ENCODE measurements at regions not wholly inside any gene's neighbourhood (a gene's known extent, or its start where the extent isn't known, plus 50 kb on each side); places are given as distances from the start of the nearest gene placed in this dataset.

DNA sequence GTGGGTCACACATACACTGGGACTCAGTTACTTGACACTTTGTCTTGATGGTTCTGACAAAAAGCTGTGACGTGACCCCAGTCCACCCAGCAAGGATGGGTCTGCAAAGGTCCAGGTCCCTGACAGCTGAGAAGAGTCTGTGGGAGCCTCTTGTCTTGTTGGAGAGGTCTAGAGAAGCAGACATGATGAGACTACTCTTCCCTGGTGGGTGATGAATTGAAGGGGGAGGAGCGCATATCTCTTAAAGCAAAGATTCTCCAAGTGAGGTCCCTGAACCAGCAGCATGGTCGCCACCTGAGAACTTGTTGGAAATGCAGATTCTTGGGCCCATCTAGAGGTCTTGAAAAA lies 78.5 kb upstream of the MEDAG start:
- POLR2A ChIA-PET (ENCODE audit: low non-redundant PET): no interaction called here
- Histone ChIP-seq H3K4me1 (ENCODE audit: insufficient read depth, low read length, poor library complexity, severe bottlenecking) (no peaks in the 10 kb centered on the region), H3K9me3 (ENCODE audit: low read depth, low read length, poor library complexity, severe bottlenecking) (no peaks in the 10 kb centered on the region), H3K27me3 (replicated peaks; ENCODE audit: insufficient read depth, low read depth, low read length, poor library complexity) (no peaks in the 10 kb centered on the region), H3K4me3 (ENCODE audit: low read depth, low read length, poor library complexity, severe bottlenecking) (no peak overlapping the region), H3K36me3 (ENCODE audit: insufficient read depth, low read length, poor library complexity, severe bottlenecking) (no peaks in the 10 kb centered on the region), H3K27ac (ENCODE audit: low read depth, low read length, poor library complexity, severe bottlenecking) (no peak overlapping the region)
- intact Hi-C loops (cut with micrococcal nuclease; ENCODE audit: unreplicated experiment): no loop called here
- CTCF ChIA-PET: no interaction called here
- BruUV-seq (replicated peaks): no TSS peak
- DNase-seq (ENCODE audit: low spot score): no peak
- no peak for TF ChIP-seq EZH2 (IDR thresholded peaks at IDR 0.05; ENCODE audit: borderline replicate concordance, low read depth, low read length, poor library complexity, severe bottlenecking)
- TF ChIP-seq, protein P1, sequence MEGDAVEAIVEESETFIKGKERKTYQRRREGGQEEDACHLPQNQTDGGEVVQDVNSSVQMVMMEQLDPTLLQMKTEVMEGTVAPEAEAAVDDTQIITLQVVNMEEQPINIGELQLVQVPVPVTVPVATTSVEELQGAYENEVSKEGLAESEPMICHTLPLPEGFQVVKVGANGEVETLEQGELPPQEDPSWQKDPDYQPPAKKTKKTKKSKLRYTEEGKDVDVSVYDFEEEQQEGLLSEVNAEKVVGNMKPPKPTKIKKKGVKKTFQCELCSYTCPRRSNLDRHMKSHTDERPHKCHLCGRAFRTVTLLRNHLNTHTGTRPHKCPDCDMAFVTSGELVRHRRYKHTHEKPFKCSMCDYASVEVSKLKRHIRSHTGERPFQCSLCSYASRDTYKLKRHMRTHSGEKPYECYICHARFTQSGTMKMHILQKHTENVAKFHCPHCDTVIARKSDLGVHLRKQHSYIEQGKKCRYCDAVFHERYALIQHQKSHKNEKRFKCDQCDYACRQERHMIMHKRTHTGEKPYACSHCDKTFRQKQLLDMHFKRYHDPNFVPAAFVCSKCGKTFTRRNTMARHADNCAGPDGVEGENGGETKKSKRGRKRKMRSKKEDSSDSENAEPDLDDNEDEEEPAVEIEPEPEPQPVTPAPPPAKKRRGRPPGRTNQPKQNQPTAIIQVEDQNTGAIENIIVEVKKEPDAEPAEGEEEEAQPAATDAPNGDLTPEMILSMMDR (conservative IDR thresholded peaks at IDR 0.05; ENCODE audit: low read depth, low read length): no peak

DNA sequence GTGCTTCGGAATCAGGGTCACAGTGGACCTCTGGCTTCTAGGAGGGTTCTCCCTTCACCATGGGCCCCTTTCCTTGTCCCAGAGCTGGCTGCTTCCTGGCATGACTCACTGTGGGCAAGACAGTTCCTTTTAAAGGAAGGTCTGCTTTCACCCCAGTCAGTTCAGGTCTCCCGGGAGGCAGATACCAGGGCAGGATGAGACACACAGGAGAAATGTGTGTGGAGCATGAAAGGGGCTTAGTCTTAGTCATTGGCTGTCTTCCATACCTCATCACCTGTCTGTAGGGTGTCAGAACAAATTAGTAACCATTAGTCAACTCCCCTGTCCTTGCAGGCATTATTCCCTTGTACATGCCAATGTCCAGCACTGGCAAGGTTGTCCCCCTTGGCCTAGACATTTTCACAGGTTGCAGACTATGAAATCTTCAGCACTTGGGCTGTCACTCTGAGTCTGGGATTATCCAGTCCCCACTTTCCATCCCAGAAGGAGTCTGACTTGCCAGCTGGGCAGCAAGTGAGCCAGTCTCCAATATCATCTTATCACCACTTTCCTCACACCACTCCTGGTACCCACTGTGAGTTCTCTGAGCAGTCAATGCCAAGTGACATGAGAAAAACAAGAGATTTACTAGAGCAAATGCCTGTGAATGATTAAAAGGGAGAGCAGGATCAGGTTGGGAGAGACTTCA lies 76.8 kb upstream of the MEDAG start:
- Histone ChIP-seq H3K9me3 (ENCODE audit: low read depth, low read length, poor library complexity, severe bottlenecking) (no peaks in the 10 kb centered on the region), H3K36me3 (ENCODE audit: insufficient read depth, low read length, poor library complexity, severe bottlenecking) (no peaks in the 10 kb centered on the region), H3K27ac (ENCODE audit: low read depth, low read length, poor library complexity, severe bottlenecking) (no peak overlapping the region), H3K4me3 (ENCODE audit: low read depth, low read length, poor library complexity, severe bottlenecking) (no peak overlapping the region), H3K4me1 (ENCODE audit: insufficient read depth, low read length, poor library complexity, severe bottlenecking) (peaks cover 6% of the 10 kb centered on the region), H3K27me3 (replicated peaks; ENCODE audit: insufficient read depth, low read depth, low read length, poor library complexity) (no peaks in the 10 kb centered on the region)
- BruUV-seq (replicated peaks): no TSS peak
- ChIA-PET POLR2A (ENCODE audit: low non-redundant PET) (no interaction called here), CTCF (no interaction called here)
- TF ChIP-seq, protein P1 (conservative IDR thresholded peaks at IDR 0.05; ENCODE audit: low read depth, low read length): no peak
- intact Hi-C loops (cut with micrococcal nuclease; ENCODE audit: unreplicated experiment): no loop called here
- no peak for DNase-seq (ENCODE audit: low spot score)

DNA sequence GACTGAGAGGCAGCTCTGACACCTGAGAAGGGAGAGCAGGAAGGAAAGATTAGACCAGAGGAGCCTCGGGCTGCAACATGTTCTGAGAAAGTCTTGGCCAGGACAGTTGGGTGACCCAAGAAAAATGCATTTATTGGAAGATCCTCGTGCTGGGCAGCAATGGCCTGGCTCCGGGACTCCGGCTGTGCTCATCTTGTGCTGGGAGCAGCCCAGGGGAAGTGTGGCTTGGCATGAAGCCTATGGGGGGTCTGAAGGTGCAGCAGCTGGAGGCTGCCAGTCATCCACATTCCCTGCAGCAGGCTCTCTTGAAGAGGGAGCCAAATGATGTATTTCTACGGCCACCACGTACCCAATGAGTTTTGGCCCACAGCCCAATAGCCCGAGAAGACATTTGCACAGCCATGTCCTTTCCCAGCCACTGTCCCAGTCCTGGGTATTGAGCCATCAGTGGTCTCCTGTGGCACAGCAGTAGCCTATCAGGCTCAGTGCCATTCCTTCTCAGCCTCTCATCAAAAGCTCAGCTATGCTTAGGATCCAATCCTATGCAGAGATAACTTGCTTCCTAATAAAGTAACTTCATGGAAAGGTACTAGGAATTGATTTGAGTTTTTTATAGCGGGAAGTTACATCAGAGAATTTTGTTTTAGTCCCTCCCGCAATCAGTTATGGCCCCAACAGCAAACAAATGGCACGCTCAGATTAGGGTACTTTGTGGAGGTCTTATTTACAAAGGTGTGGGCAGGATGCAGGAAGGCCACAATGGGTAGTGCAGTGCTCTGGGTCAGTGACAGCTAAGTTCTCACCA lies 76.0 kb upstream of the MEDAG start:
- peaks cover 6% of the 10 kb centered on the region for H3K4me1 ChIP-seq (ENCODE audit: insufficient read depth, low read length, poor library complexity, severe bottlenecking)
- H3K9me3 ChIP-seq (ENCODE audit: low read depth, low read length, poor library complexity, severe bottlenecking): no peaks in the 10 kb centered on the region
- no peak overlapping the region for H3K4me3 ChIP-seq (ENCODE audit: low read depth, low read length, poor library complexity, severe bottlenecking)
- POLR2A ChIA-PET (ENCODE audit: low non-redundant PET): no interaction called here
- no peaks in the 10 kb centered on the region for H3K36me3 ChIP-seq (ENCODE audit: insufficient read depth, low read length, poor library complexity, severe bottlenecking)
- H3K27ac ChIP-seq (ENCODE audit: low read depth, low read length, poor library complexity, severe bottlenecking): no peak overlapping the region
- H3K27me3 ChIP-seq (replicated peaks; ENCODE audit: insufficient read depth, low read depth, low read length, poor library complexity): no peaks in the 10 kb centered on the region
- DNase-seq (ENCODE audit: low spot score): no peak
- no TSS peak for BruUV-seq (replicated peaks)
- no peak for TF ChIP-seq EZH2 (IDR thresholded peaks at IDR 0.05; ENCODE audit: borderline replicate concordance, low read depth, low read length, poor library complexity, severe bottlenecking)
- TF ChIP-seq, protein P1 (conservative IDR thresholded peaks at IDR 0.05; ENCODE audit: low read depth, low read length): no peak
- CTCF ChIA-PET: no interaction called here
- intact Hi-C loops (cut with micrococcal nuclease; ENCODE audit: unreplicated experiment): no loop called here

Measured in A673 (cell line).